Activated CD4-positive, alpha-beta T cell treated with anti-CD3 and anti-CD28 coated beads for 48 hours (primary cell): ENCODE measurements at regions not wholly inside any gene's neighbourhood (a gene's known extent, or its start where the extent isn't known, plus 50 kb on each side); places are given as distances from the start of the nearest gene placed in this dataset.

Experiments
- DNase-seq: peaks from one replicate; pipeline ENCODE4 v3.0.0-alpha.2; 2020

- no peak for DNase-seq
These were observed 561.6 kb downstream of the RERGL start for GRCh38 chr12:17528394-17528793.

GRCh38 chr12:17527021-17527420 lies 563.0 kb downstream of the RERGL start:
- DNase-seq, result no peak

- DNase-seq, result no peak
These were observed 578.6 kb downstream of the RERGL start for GRCh38 chr12:17511369-17511768.

- no peak for DNase-seq
These were observed 582.7 kb downstream of the RERGL start for GRCh38 chr12:17507336-17507735.

- DNase-seq, result no peak
These were observed 586.3 kb downstream of the RERGL start for GRCh38 chr12:17503742-17504141.

GRCh38 chr12:17489452-17489851 lies 600.5 kb downstream of the RERGL start:
- no peak for DNase-seq

- no peak for DNase-seq
These were observed 610.9 kb downstream of the RERGL start for GRCh38 chr12:17478908-17479673.

- no peak for DNase-seq
These were observed 619.5 kb downstream of the RERGL start for GRCh38 chr12:17470460-17470859.

- DNase-seq, result no peak
These were observed 630.8 kb downstream of the RERGL start for GRCh38 chr12:17459214-17459613.

- DNase-seq, result no peak
These were observed 633.5 kb downstream of the RERGL start for GRCh38 chr12:17456486-17456885.

- DNase-seq, result no peak
These were observed 651.9 kb downstream of the RERGL start for GRCh38 chr12:17438141-17438540.

GRCh38 chr12:17416748-17417147 lies 673.2 kb downstream of the RERGL start:
- no peak for DNase-seq

GRCh38 chr12:17414596-17414995 lies 675.4 kb downstream of the RERGL start:
- no peak for DNase-seq

GRCh38 chr12:17411662-17412061 lies 678.3 kb downstream of the RERGL start:
- no peak for DNase-seq

GRCh38 chr12:17388679-17389078 lies 701.3 kb downstream of the RERGL start:
- no peak for DNase-seq

- DNase-seq, result no peak
These were observed 706.7 kb downstream of the RERGL start for GRCh38 chr12:17383321-17383720.

GRCh38 chr12:17381211-17381610 lies 708.8 kb downstream of the RERGL start:
- no peak for DNase-seq

GRCh38 chr12:17372508-17372907 lies 717.5 kb downstream of the RERGL start:
- no peak for DNase-seq

- DNase-seq, result no peak
These were observed 718.3 kb downstream of the RERGL start for GRCh38 chr12:17371491-17372215.

- no peak for DNase-seq
These were observed 719.4 kb downstream of the RERGL start for GRCh38 chr12:17370621-17371020.

- DNase-seq, result no peak
These were observed 720.4 kb downstream of the RERGL start for GRCh38 chr12:17369556-17369955.

GRCh38 chr12:17361224-17361623 lies 728.8 kb downstream of the RERGL start:
- no peak for DNase-seq

GRCh38 chr12:17358835-17359234 lies 731.2 kb downstream of the RERGL start:
- no peak for DNase-seq

- DNase-seq, result no peak
These were observed 732.6 kb downstream of the RERGL start for GRCh38 chr12:17357396-17357795.

GRCh38 chr12:17352164-17352563 lies 737.8 kb downstream of the RERGL start:
- no peak for DNase-seq
